Breast epithelium (tissue), 3 donors: ENCODE measurements at regions not wholly inside any gene's neighbourhood (a gene's known extent, or its start where the extent isn't known, plus 50 kb on each side); places are given as distances from the start of the nearest gene placed in this dataset.

Source experiments
- CTCF ChIP-seq, 3 donors: fragments of 450-650 bp; IDR thresholded peaks; one replicate each; pipeline ENCODE4 v1.5.1; 2016 to 2017; ENCODE audit warnings: antibody characterized with exemption in 3 of 3, mild to moderate bottlenecking in 3 of 3, moderate library complexity in 3 of 3
- POLR2AphosphoS5 ChIP-seq, 3 donors: sonication (generic); formaldehyde crosslinking; IDR thresholded peaks; one replicate each; pipeline ENCODE4 v1.6.1; 2017; ENCODE audit warnings: antibody characterized with exemption in 3 of 3

- TF ChIP-seq POLR2AphosphoS5 (IDR thresholded peaks at IDR 0.05) = no peak
- no peak for TF ChIP-seq CTCF (IDR thresholded peaks at IDR 0.05)
Measured at GRCh38 chr2:9754532-9754887, 88.8 kb upstream of the TAF1B start.
